ENCODE measurements at regions not wholly inside any gene's neighbourhood (a gene's known extent, or its start where the extent isn't known, plus 50 kb on each side); places are given as distances from the start of the nearest gene placed in this dataset.
A peak's percentile ranks its signal among the peaks of the same experiment; 100 is the strongest.

GRCh38 chr15:50840520-50840919, 68.0 kb upstream of the AP4E1 start:
- DNase-seq = no peak
- intact Hi-C loops (cut with DNase I) = no loop called here
- Histone ChIP-seq H3K4me1 (no peaks in the 10 kb centered on the region), H3K9me3 (peaks cover 0 to 12% (median 0%) of the 10 kb centered on the region in 11 donors), H3K27me3 (no peaks in the 10 kb centered on the region), H3K4me3 (no peak overlapping the region), H3K36me3 (no peaks in the 10 kb centered on the region), H3K27ac (no peak overlapping the region)
- no peak for ATAC-seq
- 88 to 93% methylated on average over 5 of the region's 5 CpGs for WGBS, 2 donors
- no peak for TF ChIP-seq CTCF (IDR thresholded peaks at IDR 0.05)

GRCh38 chr15:50837256-50837770, 71.2 kb upstream of the AP4E1 start:
- Histone ChIP-seq H3K36me3 (no peaks in the 10 kb centered on the region), H3K4me1 (no peaks in the 10 kb centered on the region), H3K27ac (no peak overlapping the region), H3K4me3 (no peak overlapping the region), H3K27me3 (no peaks in the 10 kb centered on the region), H3K9me3 (no peaks in the 10 kb centered on the region)
- TF ChIP-seq CTCF (IDR thresholded peaks at IDR 0.05) = no peak
- ATAC-seq (no peak), DNase-seq (no peak)
- intact Hi-C loops (cut with DNase I) = no loop called here
- WGBS, 2 donors = 95% methylated on average over 9 of the region's 9 CpGs

- ATAC-seq (no peak), DNase-seq (no peak)
- no peaks in the 10 kb centered on the region for H3K36me3 ChIP-seq
- H3K4me1 ChIP-seq = peaks cover 0 to 8% (median 3%) of the 10 kb centered on the region in 9 donors
- intact Hi-C loops (cut with DNase I) = no loop called here
- no peaks in the 10 kb centered on the region for H3K27me3 ChIP-seq
- no peak overlapping the region for H3K4me3 ChIP-seq
- no peak for TF ChIP-seq CTCF (IDR thresholded peaks at IDR 0.05)
- 81 to 85% methylated on average over 12 of the region's 12 CpGs for WGBS, 2 donors
- no peaks in the 10 kb centered on the region for H3K9me3 ChIP-seq
- no peak overlapping the region for H3K27ac ChIP-seq
These were observed 65.2 kb upstream of the SPPL2A start for GRCh38 chr15:50830477-50831354.

GRCh38 chr15:50828610-50829206, 63.2 kb upstream of the SPPL2A start:
- DNase-seq (no peak), ATAC-seq (peak in 7 of 8 donors; percentile 27 to 89 (median 72))
- peaks cover 0 to 4% (median 0%) of the 10 kb centered on the region in 7 donors for H3K27me3 ChIP-seq
- H3K36me3 ChIP-seq = no peaks in the 10 kb centered on the region
- peaks cover 0 to 8% (median 3%) of the 10 kb centered on the region in 9 donors for H3K4me1 ChIP-seq
- no peaks in the 10 kb centered on the region for H3K9me3 ChIP-seq
- H3K27ac ChIP-seq = no peak overlapping the region
- no peak overlapping the region for H3K4me3 ChIP-seq
- intact Hi-C loops (cut with DNase I) = no loop called here
- 40 to 41% methylated on average over 4 of the region's 4 CpGs for WGBS, 2 donors
- no peak for TF ChIP-seq CTCF (IDR thresholded peaks at IDR 0.05)

Measured in heart right ventricle (tissue), 16 donors.